Sciatic nerve (tissue), 2 donors: ENCODE measurements at regions not wholly inside any gene's neighbourhood (a gene's known extent, or its start where the extent isn't known, plus 50 kb on each side); places are given as distances from the start of the nearest gene placed in this dataset.

ENCODE experiments used
- ATAC-seq: fragments of 200-7000 bp; cut with Tn5 transposase; one replicate; pipeline ENCODE4 v1.9.1; 2020; ENCODE audit warnings: mild to moderate bottlenecking, moderate library complexity
- DNase-seq: peaks from one replicate; pipeline ENCODE4 v3.0.0-alpha.2; 2020; ENCODE audit warnings: low spot score
- intact Hi-C: fragments of 100-400 bp; cut with DNase I; formaldehyde crosslinking; loops from one replicate; pipeline ENCODE4 v1.14.2; 2022
- donor health status: DM: no; HTN: no; CAD: no.
- donor health status: DM: no; HTN: no; CAD: no.

DNA sequence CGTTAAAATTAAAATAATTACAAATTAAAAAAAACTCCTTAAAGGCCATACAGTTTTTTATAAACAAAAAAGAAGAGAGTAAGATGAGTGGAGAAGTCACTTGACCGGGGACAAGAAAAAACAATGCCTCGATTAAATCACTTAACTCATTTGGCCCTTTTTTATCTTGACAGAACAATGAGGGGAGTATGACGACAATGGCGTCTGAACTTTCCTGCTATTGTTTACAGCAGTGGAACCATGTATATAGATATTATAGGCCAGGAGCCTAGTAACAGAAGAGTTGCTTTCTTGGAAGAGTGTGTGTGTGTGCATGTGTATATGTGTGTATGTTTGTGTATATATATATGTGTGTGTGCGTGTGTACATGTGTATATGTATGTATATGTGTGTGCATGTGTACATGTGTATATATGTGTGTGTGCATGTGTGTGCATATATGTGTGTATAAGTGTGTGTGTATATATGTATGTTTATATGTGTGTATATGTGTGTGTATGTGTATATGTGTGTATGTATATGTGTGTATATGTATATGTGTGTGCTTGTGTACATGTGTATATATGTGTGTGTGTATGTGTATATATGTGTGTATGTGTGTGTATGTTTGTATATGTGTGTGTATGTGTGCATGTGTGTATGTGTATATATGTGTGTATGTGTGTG is 153.4 kb upstream of the FAT1 start:
- intact Hi-C loops = no loop called here
- no peak for ATAC-seq
- no peak for DNase-seq

GRCh38 chr4:186878203-186878776 is 154.6 kb upstream of the FAT1 start:
- DNase-seq = no peak
- intact Hi-C loops = no loop called here
- no peak for ATAC-seq

- intact Hi-C loops = no loop called here
- no peak for DNase-seq
- no peak for ATAC-seq
Observed at GRCh38 chr4:186881521-186882220, 158.0 kb upstream of the FAT1 start.

DNA sequence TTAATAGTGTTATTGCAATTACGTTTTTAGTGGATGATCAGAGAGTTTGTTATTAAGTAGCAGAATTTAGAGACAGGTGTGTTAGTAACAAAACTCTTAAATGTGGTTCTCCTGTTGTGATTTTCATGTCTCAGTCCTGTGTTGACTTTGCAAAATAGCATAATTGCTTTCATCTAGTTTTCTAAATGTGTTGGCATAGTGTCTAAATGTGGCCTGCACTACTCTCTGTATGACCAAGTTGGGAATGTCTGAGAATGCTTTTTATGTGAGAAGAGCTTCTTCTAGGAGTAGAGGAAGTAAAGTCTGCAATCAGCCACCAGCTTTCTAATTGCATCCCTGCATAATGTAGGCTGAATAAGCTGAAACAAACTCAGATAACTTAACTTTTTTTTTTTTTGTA is 158.6 kb upstream of the FAT1 start:
- DNase-seq = no peak
- ATAC-seq = no peak
- intact Hi-C loops = no loop called here

DNA sequence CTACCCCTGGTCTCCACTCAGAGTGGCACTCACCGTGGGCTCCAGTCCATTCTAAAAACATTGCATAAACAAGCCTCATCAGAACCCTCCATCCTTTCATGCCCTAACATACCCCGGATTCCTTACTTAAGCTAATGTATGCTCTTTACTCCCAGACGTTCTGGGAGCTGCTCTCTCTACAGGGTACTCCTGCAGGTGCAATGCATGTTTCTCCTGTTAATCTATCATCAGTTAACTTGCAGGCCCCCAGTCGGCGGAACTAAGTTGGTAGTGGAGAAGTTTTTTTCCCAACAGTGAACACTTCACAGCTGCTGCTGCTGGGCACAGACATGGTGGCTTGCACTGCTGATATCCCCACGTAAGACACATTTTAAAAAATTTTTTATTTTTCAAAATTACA is 161.6 kb upstream of the FAT1 start:
- intact Hi-C loops = no loop called here
- ATAC-seq (no peak), DNase-seq (no peak)

GRCh38 chr4:186886759-186887158 is 163.1 kb upstream of the FAT1 start:
- intact Hi-C loops = no loop called here
- no peak for ATAC-seq
- no peak for DNase-seq

- ATAC-seq (no peak), DNase-seq (no peak)
- intact Hi-C loops = no loop called here
Observed at GRCh38 chr4:186887291-186887700, 163.6 kb upstream of the FAT1 start.

DNA sequence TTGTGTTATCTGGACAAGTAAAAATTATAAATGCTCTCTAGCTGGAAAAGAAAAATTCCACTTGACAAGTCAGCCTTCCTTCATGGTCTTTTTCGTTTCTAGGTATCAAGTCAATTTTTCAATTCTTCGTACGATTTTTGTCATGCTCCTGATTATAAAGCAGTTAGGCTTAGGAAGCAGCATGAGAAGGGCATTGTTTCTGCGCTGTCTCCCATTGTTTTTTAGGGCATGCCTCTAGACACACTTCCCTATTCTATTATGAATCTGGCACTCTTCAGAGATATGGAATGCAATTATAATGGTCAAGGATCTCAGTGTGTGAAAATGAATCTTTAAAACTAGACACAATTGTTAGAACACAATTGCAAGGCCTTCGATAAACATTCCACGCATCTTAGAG is 164.1 kb upstream of the FAT1 start:
- intact Hi-C loops = no loop called here
- no peak for ATAC-seq

DNA sequence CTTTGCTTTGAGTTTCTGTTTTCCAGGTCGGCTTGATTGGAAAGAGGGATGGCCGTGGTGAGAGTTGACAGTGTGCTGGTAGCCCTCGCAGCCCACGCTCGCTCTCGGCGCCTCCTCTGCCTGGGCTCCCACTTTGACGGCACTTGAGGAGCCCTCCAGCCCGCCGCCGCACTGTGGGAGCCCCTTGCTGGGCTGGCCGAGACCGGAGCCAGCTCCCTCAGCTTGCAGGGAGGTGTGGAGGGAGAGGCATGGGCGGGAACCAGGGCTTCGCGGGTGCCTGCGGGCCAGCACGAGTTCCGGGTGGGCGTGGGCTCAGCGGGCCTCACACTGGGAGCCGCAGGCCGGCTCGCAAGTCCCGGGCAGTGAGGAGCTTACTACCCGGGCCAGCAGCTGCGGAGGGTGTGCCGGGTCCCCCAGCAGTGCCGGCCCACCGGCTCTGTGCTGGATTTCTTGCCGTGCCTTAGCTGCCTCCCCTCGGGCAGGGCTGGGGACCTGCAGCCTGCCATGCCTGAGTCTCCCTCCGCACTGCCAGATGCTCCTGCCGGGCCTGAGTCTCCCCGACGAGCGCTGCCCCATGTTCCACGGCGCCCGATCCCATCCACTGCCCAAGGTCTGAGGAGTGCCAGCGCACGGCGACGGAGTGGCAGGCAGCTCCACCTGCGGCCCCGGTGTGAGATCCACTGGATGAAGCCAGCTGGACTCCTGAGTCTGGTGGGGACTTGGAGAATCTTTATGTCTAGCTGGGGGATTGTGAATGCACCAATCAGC is 166.4 kb upstream of the FAT1 start:
- intact Hi-C loops = no loop called here
- DNase-seq (no peak), ATAC-seq (no peak)

More for the DNA sequence above, 164.1 kb upstream of the FAT1 start:
- DNase-seq = no peak

- ATAC-seq (no peak), DNase-seq (no peak)
- intact Hi-C loops = no loop called here
Observed at GRCh38 chr4:186891859-186892486, 168.3 kb upstream of the FAT1 start.

DNA sequence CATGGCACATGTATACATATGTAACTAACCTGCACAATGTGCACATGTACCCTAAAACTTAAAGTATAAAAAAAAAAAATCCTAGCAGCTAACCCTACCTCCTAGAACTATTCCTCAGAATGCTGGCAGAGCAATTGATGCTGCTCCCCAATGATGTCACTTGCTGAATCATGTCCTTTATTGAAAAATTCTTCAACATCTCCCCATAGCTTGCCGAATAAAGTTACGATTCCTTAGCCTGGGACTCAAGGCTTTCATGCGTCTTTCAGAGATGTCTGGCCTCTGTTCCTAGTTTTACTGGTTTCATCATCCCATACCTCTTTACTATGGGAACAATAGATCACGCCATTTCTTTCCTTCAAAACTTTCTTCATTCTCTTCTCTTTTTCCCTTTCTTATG is 174.7 kb upstream of the FAT1 start:
- ATAC-seq (no peak), DNase-seq (no peak)
- intact Hi-C loops = no loop called here

- intact Hi-C loops = no loop called here
- DNase-seq (no peak), ATAC-seq (peak; percentile 47)
Observed at GRCh38 chr4:186900232-186900900, 176.7 kb upstream of the FAT1 start.

DNA sequence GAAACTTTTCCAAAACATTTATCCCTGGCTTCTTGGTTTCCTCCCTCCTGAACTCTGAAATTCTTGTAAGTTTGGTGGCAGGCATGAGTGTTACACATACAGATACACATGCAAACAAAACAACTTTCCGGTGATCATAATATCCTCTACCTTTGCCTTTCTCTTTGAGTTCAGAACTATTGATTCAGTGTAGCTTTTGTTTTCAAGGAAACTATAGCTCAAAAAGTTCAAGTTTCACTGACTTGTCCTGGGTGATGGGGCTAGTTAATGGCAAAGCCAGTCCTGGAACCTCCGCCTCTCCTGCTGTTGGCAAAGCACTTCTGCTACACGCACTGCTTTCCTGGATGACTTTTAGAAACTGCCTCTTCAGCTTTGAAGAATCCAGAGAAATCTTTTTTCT is 177.3 kb upstream of the FAT1 start:
- no peak for DNase-seq
- ATAC-seq = no peak
- intact Hi-C loops = no loop called here

- ATAC-seq (no peak), DNase-seq (no peak)
- intact Hi-C loops = no loop called here
Observed at GRCh38 chr4:186901850-186902249, 178.2 kb upstream of the FAT1 start.

GRCh38 chr4:186902361-186902760 is 178.7 kb upstream of the FAT1 start:
- intact Hi-C loops = no loop called here
- DNase-seq (no peak), ATAC-seq (no peak)

DNA sequence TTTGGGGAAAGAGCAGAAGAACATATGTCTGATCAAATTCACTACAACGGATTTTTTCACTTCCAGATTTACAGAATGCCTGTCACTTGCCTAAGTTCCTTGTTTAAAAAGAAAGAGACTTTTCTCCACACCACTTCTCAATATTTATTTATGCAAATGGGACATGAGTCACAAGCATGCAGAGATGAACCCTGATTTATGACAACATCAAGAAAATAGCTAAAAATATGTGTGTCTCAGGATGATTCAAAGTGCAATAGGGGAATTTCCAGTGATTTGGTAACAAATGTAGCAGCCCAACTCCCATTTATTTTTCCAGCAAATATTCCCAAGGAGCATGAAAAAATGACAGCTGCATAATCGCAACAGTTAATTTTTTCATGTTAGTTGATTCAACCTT is 180.4 kb upstream of the FAT1 start:
- intact Hi-C loops = no loop called here
- no peak for DNase-seq
- peak; percentile 81 for ATAC-seq

- intact Hi-C loops = no loop called here
- no peak for DNase-seq
- no peak for ATAC-seq
Observed at GRCh38 chr4:186906722-186907121, 183.1 kb upstream of the FAT1 start.

DNA sequence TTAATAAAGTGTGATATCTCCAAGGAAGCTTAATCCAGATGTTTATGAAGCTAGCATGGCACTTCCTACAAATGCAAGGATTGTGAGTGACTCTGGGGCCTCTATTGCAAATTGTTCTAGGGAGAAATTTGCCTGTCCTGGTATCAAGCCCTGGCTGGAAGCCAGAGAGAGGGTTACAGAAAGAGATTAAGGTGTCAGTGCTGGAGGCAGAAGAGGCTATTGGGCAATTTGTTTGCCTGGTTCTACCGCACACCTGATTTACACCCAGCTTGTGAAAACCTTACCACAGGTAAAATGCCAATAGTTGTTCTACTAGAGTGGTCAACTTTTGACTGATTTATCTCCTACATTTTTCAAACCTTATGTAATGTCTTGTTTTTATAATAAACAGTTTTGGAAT is 186.7 kb upstream of the FAT1 start:
- ATAC-seq (no peak), DNase-seq (no peak)

DNA sequence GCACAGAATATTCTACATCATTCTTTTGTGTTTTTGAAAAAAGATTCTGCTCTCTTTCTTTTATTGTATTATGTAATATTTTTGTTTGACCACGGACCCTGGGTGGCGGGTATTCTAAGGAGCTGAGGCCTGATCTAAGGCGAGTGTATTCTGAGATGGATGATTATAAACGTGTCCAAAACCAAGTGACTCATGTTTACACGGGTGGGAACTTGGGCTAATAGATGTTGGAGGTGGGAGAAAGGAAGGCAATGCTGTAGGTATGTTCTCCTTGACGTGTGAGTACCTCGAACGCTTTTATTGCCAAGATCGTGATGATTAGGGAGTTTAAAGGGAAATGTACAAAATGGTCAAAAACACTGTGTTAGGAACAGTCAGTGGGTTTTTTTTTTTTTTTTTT is 188.9 kb upstream of the FAT1 start:
- intact Hi-C loops = no loop called here
- ATAC-seq (no peak), DNase-seq (no peak)

More for the DNA sequence above, 186.7 kb upstream of the FAT1 start:
- intact Hi-C loops = no loop called here
